Osteoblast (primary cell): ENCODE measurements at regions not wholly inside any gene's neighbourhood (a gene's known extent, or its start where the extent isn't known, plus 50 kb on each side); places are given as distances from the start of the nearest gene placed in this dataset.
"Not testable (repeated sequence)": the region's sequence is repeated elsewhere in the genome, so short reads cannot be mapped to it uniquely, and the experiment has no call there.

Source experiments
- DNase-seq: peaks from one replicate; pipeline ENCODE4 v3.0.0; 2011; ENCODE audit warnings: low spot score, mixed read lengths; ENCODE audit not compliant: insufficient read length; ENCODE audit errors: missing footprints
- H2AFZ ChIP-seq: 2 replicates; pipeline ENCODE4 v1.6.0; 2011; ENCODE audit warnings: mild to moderate bottlenecking, low read length
- H3K27ac ChIP-seq: 2 replicates; pipeline ENCODE4 v1.5.1; 2011; ENCODE audit warnings: mild to moderate bottlenecking, low read depth, low read length, moderate library complexity
- H3K27me3 ChIP-seq: 2 replicates; pipeline ENCODE4 v1.6.0; 2012; ENCODE audit warnings: mild to moderate bottlenecking, control low read depth, inconsistent platforms, low read length, moderate library complexity; ENCODE audit not compliant: insufficient read depth
- H3K36me3 ChIP-seq: 2 replicates; pipeline ENCODE4 v1.5.1; 2011; ENCODE audit warnings: mild to moderate bottlenecking, low read length, control low read depth, moderate library complexity; ENCODE audit not compliant: insufficient read depth
- H3K4me1 ChIP-seq: 2 replicates; pipeline ENCODE4 v1.5.1; 2011; ENCODE audit warnings: mild to moderate bottlenecking, low read length, control low read depth, moderate library complexity; ENCODE audit not compliant: insufficient read depth
- H3K4me2 ChIP-seq: 2 replicates; pipeline ENCODE4 v1.6.0; 2011; ENCODE audit warnings: mild to moderate bottlenecking, low read length; ENCODE audit not compliant: insufficient read depth
- H3K4me3 ChIP-seq: fragments of 200-600 bp; sonication (generic); 3 replicates; pipeline ENCODE4 v1.5.1; 2012; ENCODE audit warnings: mild to moderate bottlenecking, low read length, inconsistent platforms; ENCODE audit not compliant: insufficient read depth
- H3K79me2 ChIP-seq: 2 replicates; pipeline ENCODE4 v1.6.0; 2012; ENCODE audit warnings: mild to moderate bottlenecking, low read length, control low read depth, inconsistent platforms; ENCODE audit not compliant: insufficient read depth
- H3K9me3 ChIP-seq: 2 replicates; pipeline ENCODE4 v1.5.1; 2011; ENCODE audit warnings: low read depth, low read length, control low read depth
- H4K20me1 ChIP-seq: 2 replicates; pipeline ENCODE4 v1.6.0; 2012; ENCODE audit warnings: mild to moderate bottlenecking, low read length, control low read depth; ENCODE audit not compliant: insufficient read depth
- CTCF ChIP-seq: IDR thresholded peaks from 2 replicates; pipeline ENCODE4 v1.5.1; 2011; ENCODE audit warnings: mild to moderate bottlenecking, low read depth, low read length, moderate library complexity; ENCODE audit errors: extremely low read depth

GRCh38 chr3:13746385-13746784, 133.5 kb downstream of the WNT7A start:
- Histone ChIP-seq H3K27me3 (no peaks in the 10 kb centered on the region), H3K4me1 (no peaks in the 10 kb centered on the region), H3K36me3 (no peaks in the 10 kb centered on the region), H4K20me1 (no peaks in the 10 kb centered on the region), H3K27ac (no peak overlapping the region), H3K79me2 (no peaks in the 10 kb centered on the region), H3K9me3 (no peaks in the 10 kb centered on the region), H3K4me2 (no peak overlapping the region), H3K4me3 (no peak overlapping the region), H2AFZ (no peak overlapping the region)
- no peak for TF ChIP-seq CTCF
- no peak for DNase-seq

- Histone ChIP-seq H3K4me1 (no peaks in the 10 kb centered on the region), H3K27me3 (no peaks in the 10 kb centered on the region), H3K79me2 (no peaks in the 10 kb centered on the region)
Measured at GRCh38 chr3:13745636-13746035, 134.2 kb downstream of the WNT7A start.

GRCh38 chr3:13740795-13741194, 139.1 kb downstream of the WNT7A start:
- Histone ChIP-seq H4K20me1 (no peaks in the 10 kb centered on the region), H3K4me1 (no peaks in the 10 kb centered on the region), H3K79me2 (no peaks in the 10 kb centered on the region), H3K27me3 (no peaks in the 10 kb centered on the region), H3K27ac (no peak overlapping the region), H3K9me3 (no peaks in the 10 kb centered on the region), H2AFZ (no peak overlapping the region), H3K4me3 (no peak overlapping the region), H3K36me3 (no peaks in the 10 kb centered on the region), H3K4me2 (no peak overlapping the region)
- DNase-seq = no peak
- no peak for TF ChIP-seq CTCF

More at GRCh38 chr3:13745636-13746035, 134.2 kb downstream of the WNT7A start:
- no peak overlapping the region for H3K27ac ChIP-seq
- no peak overlapping the region for H3K4me3 ChIP-seq
- no peak for TF ChIP-seq CTCF
- H4K20me1 ChIP-seq = no peaks in the 10 kb centered on the region
- no peaks in the 10 kb centered on the region for H3K36me3 ChIP-seq
- H2AFZ ChIP-seq = no peak overlapping the region
- no peak overlapping the region for H3K4me2 ChIP-seq
- no peaks in the 10 kb centered on the region for H3K9me3 ChIP-seq
- no peak for DNase-seq

- not testable (repeated sequence) for H3K27me3 ChIP-seq, H2AFZ ChIP-seq, H3K9me3 ChIP-seq, H3K36me3 ChIP-seq, H3K27ac ChIP-seq, H4K20me1 ChIP-seq, H3K79me2 ChIP-seq, H3K4me1 ChIP-seq, H3K4me2 ChIP-seq, DNase-seq, H3K4me3 ChIP-seq
Measured at GRCh38 chr3:13733726-13734125, 146.1 kb downstream of the WNT7A start.

GRCh38 chr3:13728487-13728886, 151.4 kb downstream of the WNT7A start:
- no peaks in the 10 kb centered on the region for H3K36me3 ChIP-seq
- no peak overlapping the region for H3K27ac ChIP-seq
- H3K4me1 ChIP-seq = no peaks in the 10 kb centered on the region
- H3K4me3 ChIP-seq = no peak overlapping the region
- H3K9me3 ChIP-seq = no peaks in the 10 kb centered on the region
- no peak overlapping the region for H2AFZ ChIP-seq
- no peak for TF ChIP-seq CTCF
- no peaks in the 10 kb centered on the region for H3K79me2 ChIP-seq
- no peaks in the 10 kb centered on the region for H3K27me3 ChIP-seq
- DNase-seq = no peak
- H3K4me2 ChIP-seq = no peak overlapping the region
- H4K20me1 ChIP-seq = no peaks in the 10 kb centered on the region
